ENCODE measurements at regions not wholly inside any gene's neighbourhood (a gene's known extent, or its start where the extent isn't known, plus 50 kb on each side); places are given as distances from the start of the nearest gene placed in this dataset.

GRCh38 chr10:8487346-8487745, 432.9 kb downstream of the GATA3 start:
- TF ChIP-seq PPARA (CRISPR knock-in tag; IDR thresholded peaks at IDR 0.05; ENCODE audit: borderline replicate concordance) (no peak), BACH2 (CRISPR knock-in tag; IDR thresholded peaks at IDR 0.05; ENCODE audit: borderline replicate concordance) (no peak), SNAI2 (CRISPR knock-in tag; IDR thresholded peaks at IDR 0.05) (no peak), ZC3H10 (CRISPR knock-in tag; IDR thresholded peaks at IDR 0.05) (no peak), PATZ1 (CRISPR knock-in tag; IDR thresholded peaks at IDR 0.05; ENCODE audit: borderline replicate concordance) (no peak), RARB (CRISPR knock-in tag; IDR thresholded peaks at IDR 0.05) (no peak), TOX (CRISPR knock-in tag; IDR thresholded peaks at IDR 0.05; ENCODE audit: borderline replicate concordance) (no peak), OSR1 (CRISPR knock-in tag; IDR thresholded peaks at IDR 0.05) (no peak), ESRRG (CRISPR knock-in tag; IDR thresholded peaks at IDR 0.05) (no peak), ZFP30 (CRISPR knock-in tag; IDR thresholded peaks at IDR 0.05) (no peak), ZNF8 (CRISPR knock-in tag; IDR thresholded peaks at IDR 0.05) (no peak), POU6F1 (CRISPR knock-in tag; IDR thresholded peaks at IDR 0.05; ENCODE audit: borderline replicate concordance, low read depth) (no peak), CREB5 (CRISPR knock-in tag; IDR thresholded peaks at IDR 0.05; ENCODE audit: low read depth) (no peak), ZFP3 (CRISPR knock-in tag; IDR thresholded peaks at IDR 0.05) (no peak), CSDC2 (CRISPR knock-in tag; IDR thresholded peaks at IDR 0.05) (no peak), GLIS3 (CRISPR knock-in tag; IDR thresholded peaks at IDR 0.05) (no peak), TSHZ2 (CRISPR knock-in tag; IDR thresholded peaks at IDR 0.05) (no peak), ZNF565 (CRISPR knock-in tag; conservative IDR thresholded peaks at IDR 0.05; ENCODE audit: low read depth) (no peak)
- no peak for ATAC-seq

GRCh38 chr10:8489232-8489631, 434.7 kb downstream of the GATA3 start:
- TF ChIP-seq OSR1 (CRISPR knock-in tag; IDR thresholded peaks at IDR 0.05) (no peak), CSDC2 (CRISPR knock-in tag; IDR thresholded peaks at IDR 0.05) (no peak), ZFP3 (CRISPR knock-in tag; IDR thresholded peaks at IDR 0.05) (no peak), CSRNP3 (CRISPR knock-in tag; IDR thresholded peaks at IDR 0.05) (no peak), TOX (CRISPR knock-in tag; IDR thresholded peaks at IDR 0.05; ENCODE audit: borderline replicate concordance) (no peak), CREB5 (CRISPR knock-in tag; IDR thresholded peaks at IDR 0.05; ENCODE audit: low read depth) (no peak), ESRRG (CRISPR knock-in tag; IDR thresholded peaks at IDR 0.05) (no peak), ARNTL (CRISPR knock-in tag; IDR thresholded peaks at IDR 0.05; ENCODE audit: borderline replicate concordance, low read depth) (no peak), PPARA (CRISPR knock-in tag; IDR thresholded peaks at IDR 0.05; ENCODE audit: borderline replicate concordance) (no peak), TCF4 (CRISPR knock-in tag; IDR thresholded peaks at IDR 0.05; ENCODE audit: borderline replicate concordance) (no peak), PATZ1 (CRISPR knock-in tag; IDR thresholded peaks at IDR 0.05; ENCODE audit: borderline replicate concordance) (no peak), SNAI2 (CRISPR knock-in tag; IDR thresholded peaks at IDR 0.05) (no peak), RARB (CRISPR knock-in tag; IDR thresholded peaks at IDR 0.05) (no peak), BACH2 (CRISPR knock-in tag; IDR thresholded peaks at IDR 0.05; ENCODE audit: borderline replicate concordance) (no peak), ZFP30 (CRISPR knock-in tag; IDR thresholded peaks at IDR 0.05) (no peak), GLIS3 (CRISPR knock-in tag; IDR thresholded peaks at IDR 0.05) (no peak), TSHZ2 (CRISPR knock-in tag; IDR thresholded peaks at IDR 0.05) (no peak), ZNF8 (CRISPR knock-in tag; IDR thresholded peaks at IDR 0.05) (no peak), ZC3H10 (CRISPR knock-in tag; IDR thresholded peaks at IDR 0.05) (no peak)
- ATAC-seq, result no peak
